ENCODE measurements at regions not wholly inside any gene's neighbourhood (a gene's known extent, or its start where the extent isn't known, plus 50 kb on each side); places are given as distances from the start of the nearest gene placed in this dataset.
"Not testable (repeated sequence)": the region's sequence is repeated elsewhere in the genome, so short reads cannot be mapped to it uniquely, and the experiment has no call there.

- DNase-seq: not testable (repeated sequence)
Measured at GRCh38 chr1:146654763-146655162, 283.4 kb upstream of the NBPF12 start.

- DNase-seq: not testable (repeated sequence)
Measured at GRCh38 chr1:146645978-146646604, 292.0 kb upstream of the NBPF12 start.

GRCh38 chr1:146641534-146641933 lies 296.6 kb upstream of the NBPF12 start:
- not testable (repeated sequence) for DNase-seq

GRCh38 chr1:146640671-146641070 lies 297.5 kb upstream of the NBPF12 start:
- DNase-seq: not testable (repeated sequence)

GRCh38 chr1:146630302-146630701 lies 307.8 kb upstream of the NBPF12 start:
- DNase-seq: not testable (repeated sequence)

- not testable (repeated sequence) for DNase-seq
Measured at GRCh38 chr1:146618582-146618981, 319.5 kb upstream of the NBPF12 start.

GRCh38 chr1:146604681-146605080 lies 333.4 kb upstream of the NBPF12 start:
- DNase-seq: not testable (repeated sequence)

GRCh38 chr1:146600720-146601307 lies 337.3 kb upstream of the NBPF12 start:
- not testable (repeated sequence) for DNase-seq

- DNase-seq: not testable (repeated sequence)
Measured at GRCh38 chr1:146599906-146600305, 338.2 kb upstream of the NBPF12 start.

GRCh38 chr1:146581229-146581628 lies 352.4 kb upstream of the NOTCH2NLA start:
- not testable (repeated sequence) for DNase-seq

- DNase-seq: not testable (repeated sequence)
Measured at GRCh38 chr1:146567541-146567940, 338.7 kb upstream of the NOTCH2NLA start.

- DNase-seq: not testable (repeated sequence)
Measured at GRCh38 chr1:146558032-146558431, 329.2 kb upstream of the NOTCH2NLA start.

- DNase-seq: not testable (repeated sequence)
Measured at GRCh38 chr1:146556405-146556804, 327.6 kb upstream of the NOTCH2NLA start.

GRCh38 chr1:146552414-146552813 lies 323.6 kb upstream of the NOTCH2NLA start:
- DNase-seq: not testable (repeated sequence)

GRCh38 chr1:146548684-146549083 lies 319.9 kb upstream of the NOTCH2NLA start:
- DNase-seq: not testable (repeated sequence)

- DNase-seq: not testable (repeated sequence)
Measured at GRCh38 chr1:146546189-146546588, 317.4 kb upstream of the NOTCH2NLA start.

GRCh38 chr1:146537775-146538373 lies 309.1 kb upstream of the NOTCH2NLA start:
- not testable (repeated sequence) for DNase-seq

GRCh38 chr1:146536028-146536427 lies 307.2 kb upstream of the NOTCH2NLA start:
- DNase-seq: not testable (repeated sequence)

GRCh38 chr1:146535575-146535974 lies 306.8 kb upstream of the NOTCH2NLA start:
- DNase-seq: not testable (repeated sequence)

- DNase-seq: not testable (repeated sequence)
Measured at GRCh38 chr1:146530958-146531357, 302.1 kb upstream of the NOTCH2NLA start.

- not testable (repeated sequence) for DNase-seq
Measured at GRCh38 chr1:146522812-146523211, 294.0 kb upstream of the NOTCH2NLA start.

- not testable (repeated sequence) for DNase-seq
Measured at GRCh38 chr1:146522345-146522744, 293.5 kb upstream of the NOTCH2NLA start.

- DNase-seq: not testable (repeated sequence)
Measured at GRCh38 chr1:146521804-146522203, 293.0 kb upstream of the NOTCH2NLA start.
